Right lobe of liver (tissue), 4 donors: ENCODE measurements at regions not wholly inside any gene's neighbourhood (a gene's known extent, or its start where the extent isn't known, plus 50 kb on each side); places are given as distances from the start of the nearest gene placed in this dataset.

Experiments
- CTCF ChIP-seq, 4 donors: fragments of 200-600 bp in 3 of 4; fragments of 450-650 bp in 1 of 4; IDR thresholded peaks; one replicate each; pipeline versions ENCODE4 v1.5.1 to v1.8.0; 2016 to 2022; ENCODE audit warnings: antibody characterized with exemption in 4 of 4, mild to moderate bottlenecking in 2 of 4
- POLR2A ChIP-seq: fragments of 450-650 bp; IDR thresholded peaks from one replicate; pipeline ENCODE4 v1.6.1; 2017; ENCODE audit warnings: antibody characterized with exemption, mild to moderate bottlenecking
- donor health status: DM: no; HTN: no; CAD: no.
- donor health status: DM: no; HTN: no; CAD: no.
- donor health status: DM: no; HTN: yes; CAD: no.

DNA sequence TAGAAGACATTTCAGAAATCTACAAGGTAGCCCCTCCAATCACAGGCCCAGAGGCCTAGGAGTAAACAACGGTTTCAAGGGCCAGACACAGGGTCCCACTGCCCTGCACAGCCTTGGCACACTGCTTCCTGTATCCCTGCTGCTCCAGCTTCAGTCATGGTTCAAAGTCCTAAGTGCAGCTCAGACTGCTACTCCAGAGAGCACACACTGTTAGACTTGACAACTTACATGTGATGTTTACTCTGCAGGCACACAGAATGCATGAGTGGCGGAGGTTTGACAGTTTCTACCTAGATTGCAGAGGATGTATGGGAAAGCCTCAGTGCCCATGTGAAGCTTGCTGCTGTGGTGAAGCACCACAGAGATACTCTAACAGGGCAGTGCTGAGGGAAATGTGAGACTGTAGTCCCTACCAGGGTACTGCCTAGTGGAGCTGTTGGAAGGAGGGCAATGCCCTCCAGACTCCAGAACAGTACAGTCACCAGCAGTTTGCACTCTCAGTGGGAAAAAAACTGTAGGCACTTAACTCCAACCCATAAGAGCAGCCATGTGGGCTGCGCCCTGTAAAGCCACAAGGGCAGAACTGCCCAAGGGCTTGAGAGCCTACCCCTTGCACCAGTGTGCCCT is 270.0 kb downstream of the ZWINT start:
- no peak for TF ChIP-seq CTCF (IDR thresholded peaks at IDR 0.05)
- no peak for TF ChIP-seq POLR2A
